AG04450 (cell line): ENCODE measurements at regions not wholly inside any gene's neighbourhood (a gene's known extent, or its start where the extent isn't known, plus 50 kb on each side); places are given as distances from the start of the nearest gene placed in this dataset.

Experiments used
- CTCF ChIA-PET: fragments of 300-600, 350-600 bp; formaldehyde crosslinking; extraction: SDS; loops from one replicate; lab custom pipeline; 2022; ENCODE audit warnings: antibody characterized with exemption, inconsistent platforms; lab: Charles Lee
- POLR2A ChIA-PET: fragments of 350-600 bp; formaldehyde crosslinking; extraction: SDS; loops from one replicate; lab custom pipeline; 2021; ENCODE audit warnings: antibody characterized with exemption, inconsistent platforms; lab: Yijun Ruan, JAX
- DNase-seq: peaks from one replicate; pipeline ENCODE4 v3.0.0-alpha.2; 2011; ENCODE audit warnings: low read depth, low spot score
- H3K27ac ChIP-seq: one replicate; pipeline ENCODE4 v1.5.1; 2012; ENCODE audit warnings: low read depth, low read length, control low read depth
- H3K27me3 ChIP-seq: one replicate; pipeline ENCODE4 v1.6.0; 2012; ENCODE audit warnings: low read length; ENCODE audit not compliant: control insufficient read depth, insufficient read depth
- H3K4me3 ChIP-seq: 2 replicates; pipeline ENCODE4 v1.5.1; 2011; ENCODE audit warnings: mild to moderate bottlenecking, low read depth, low read length, control low read depth
- H3K9me3 ChIP-seq: 2 replicates; pipeline ENCODE4 v1.5.1; 2012; ENCODE audit warnings: low read length; ENCODE audit not compliant: control insufficient read depth, insufficient read depth
- CTCF ChIP-seq: IDR thresholded peaks from 2 replicates; pipeline ENCODE4 v1.5.1; 2011; ENCODE audit warnings: low read depth, low read length, control low read depth, inconsistent platforms

DNA sequence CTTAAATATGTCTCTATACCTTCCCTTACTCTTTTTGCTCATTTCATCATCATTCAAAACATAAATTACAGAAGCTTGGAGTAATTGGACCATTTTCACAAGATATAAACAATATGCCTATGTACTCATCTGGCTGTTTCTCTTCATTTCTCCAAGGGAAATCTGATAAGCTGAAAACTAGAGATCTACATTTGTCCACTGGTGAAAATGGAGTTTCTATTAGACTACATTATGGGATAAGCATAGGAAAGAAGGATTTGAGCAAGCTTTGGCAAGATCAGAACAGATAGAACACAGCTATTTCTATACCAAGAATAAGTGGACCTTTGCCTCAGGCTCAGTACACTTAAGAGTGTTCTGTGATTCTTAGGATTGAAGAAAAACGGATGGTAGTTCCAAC is 404.4 kb downstream of the GASK1B start:
- TF ChIP-seq CTCF: no peak
- Histone ChIP-seq H3K27me3 (no peaks in the 10 kb centered on the region), H3K9me3 (peaks cover 6% of the 10 kb centered on the region), H3K27ac (no peak overlapping the region), H3K4me3 (no peak overlapping the region)
- CTCF ChIA-PET: no interaction called here
- DNase-seq: no peak
- POLR2A ChIA-PET: no interaction called here

- TF ChIP-seq CTCF: no peak
- CTCF ChIA-PET: no interaction called here
- Histone ChIP-seq H3K27me3 (no peaks in the 10 kb centered on the region), H3K9me3 (peaks cover 12% of the 10 kb centered on the region), H3K27ac (no peak overlapping the region), H3K4me3 (no peak overlapping the region)
- POLR2A ChIA-PET: no interaction called here
- no peak for DNase-seq
Measured at GRCh38 chr4:157763490-157763889, 409.3 kb downstream of the GASK1B start.

DNA sequence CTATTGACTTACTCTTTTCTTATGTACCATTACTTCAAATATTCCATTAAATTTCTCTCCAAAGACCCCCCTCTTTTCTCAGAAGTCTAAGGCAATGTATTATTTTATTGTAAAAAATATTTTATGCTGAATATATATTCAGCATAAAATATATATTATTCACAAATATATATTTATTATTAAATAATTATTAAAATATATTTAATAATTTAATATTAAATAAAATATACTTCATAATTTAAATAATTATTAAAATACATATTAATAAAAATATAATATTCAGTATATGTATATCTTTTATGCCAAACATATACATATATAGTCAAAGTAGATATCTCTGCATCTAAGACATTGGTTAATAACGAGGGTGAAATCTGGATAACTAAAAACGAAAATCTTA is 418.4 kb downstream of the GASK1B start:
- no peak for TF ChIP-seq CTCF
- H3K27ac ChIP-seq: no peak overlapping the region
- CTCF ChIA-PET: no interaction called here
- POLR2A ChIA-PET: no interaction called here
- H3K9me3 ChIP-seq: no peaks in the 10 kb centered on the region
- no peak for DNase-seq
- no peak overlapping the region for H3K4me3 ChIP-seq
- no peaks in the 10 kb centered on the region for H3K27me3 ChIP-seq

- no peaks in the 10 kb centered on the region for H3K9me3 ChIP-seq
- ChIA-PET POLR2A (no interaction called here), CTCF (no interaction called here)
- TF ChIP-seq CTCF: no peak
- no peak for DNase-seq
- no peak overlapping the region for H3K27ac ChIP-seq
- no peaks in the 10 kb centered on the region for H3K27me3 ChIP-seq
- H3K4me3 ChIP-seq: no peak overlapping the region
Measured at GRCh38 chr4:157751631-157752030, 421.2 kb downstream of the GASK1B start.

- DNase-seq: no peak
- no peak overlapping the region for H3K27ac ChIP-seq
- POLR2A ChIA-PET: no interaction called here
- CTCF ChIA-PET: no interaction called here
- no peaks in the 10 kb centered on the region for H3K27me3 ChIP-seq
- TF ChIP-seq CTCF: no peak
- H3K4me3 ChIP-seq: no peak overlapping the region
- peaks cover 2% of the 10 kb centered on the region; the same call in 1 of the 2 replicates for H3K9me3 ChIP-seq
Measured at GRCh38 chr4:157741642-157742041, 431.2 kb downstream of the GASK1B start.
